HG02571 (cell line): ENCODE measurements at regions not wholly inside any gene's neighbourhood (a gene's known extent, or its start where the extent isn't known, plus 50 kb on each side); places are given as distances from the start of the nearest gene placed in this dataset.
"Not testable (repeated sequence)": the region's sequence is repeated elsewhere in the genome, so short reads cannot be mapped to it uniquely, and the experiment has no call there.

Experiments used
- ATAC-seq: cut with Tn5 transposase; IDR thresholded peaks from one replicate; pipeline ENCODE4 v1.9.1; 2021; ENCODE audit warnings: mild to moderate bottlenecking, moderate library complexity; ENCODE audit not compliant: unreplicated experiment

- ATAC-seq: no peak
These were observed 137.9 kb upstream of the PARD3B start for GRCh38 chr2:204407204-204408014.

- not testable (repeated sequence) for ATAC-seq
These were observed 132.5 kb upstream of the PARD3B start for GRCh38 chr2:204412782-204413181.

GRCh38 chr2:204415406-204416181 is 129.7 kb upstream of the PARD3B start:
- no peak for ATAC-seq

GRCh38 chr2:204416236-204416635 is 129.0 kb upstream of the PARD3B start:
- ATAC-seq: no peak

GRCh38 chr2:204425821-204426220 is 119.5 kb upstream of the PARD3B start:
- ATAC-seq: no peak

GRCh38 chr2:204428675-204429074 is 116.6 kb upstream of the PARD3B start:
- no peak for ATAC-seq

GRCh38 chr2:204431529-204431928 is 113.7 kb upstream of the PARD3B start:
- no peak for ATAC-seq

GRCh38 chr2:204432196-204432595 is 113.1 kb upstream of the PARD3B start:
- no peak for ATAC-seq

- ATAC-seq: no peak
These were observed 110.4 kb upstream of the PARD3B start for GRCh38 chr2:204434660-204435462.

GRCh38 chr2:204436230-204436629 is 109.0 kb upstream of the PARD3B start:
- ATAC-seq: no peak

- ATAC-seq: no peak
These were observed 107.9 kb upstream of the PARD3B start for GRCh38 chr2:204437408-204437807.

GRCh38 chr2:204437815-204438756 is 107.2 kb upstream of the PARD3B start:
- ATAC-seq: no peak

- ATAC-seq: no peak
These were observed 104.0 kb upstream of the PARD3B start for GRCh38 chr2:204441316-204441715.

GRCh38 chr2:204445149-204445548 is 100.1 kb upstream of the PARD3B start:
- ATAC-seq: no peak

- ATAC-seq: no peak
These were observed 97.6 kb upstream of the PARD3B start for GRCh38 chr2:204447722-204448121.

GRCh38 chr2:204449977-204450376 is 95.3 kb upstream of the PARD3B start:
- no peak for ATAC-seq

GRCh38 chr2:204451766-204452165 is 93.5 kb upstream of the PARD3B start:
- no peak for ATAC-seq

GRCh38 chr2:204452464-204453023 is 92.7 kb upstream of the PARD3B start:
- no peak for ATAC-seq

GRCh38 chr2:204453730-204454167 is 91.5 kb upstream of the PARD3B start:
- ATAC-seq: no peak
